Endodermal cell (in vitro differentiated cells): ENCODE measurements at regions not wholly inside any gene's neighbourhood (a gene's known extent, or its start where the extent isn't known, plus 50 kb on each side); places are given as distances from the start of the nearest gene placed in this dataset.

ENCODE experiments used
- DNase-seq: peaks from one replicate; pipeline ENCODE4 v3.0.0-alpha.2; 2017
- H3K27ac ChIP-seq: 2 replicates; pipeline ENCODE4 v1.5.1; 2013; ENCODE audit warnings: mild to moderate bottlenecking, low read depth, low read length, moderate library complexity
- H3K27me3 ChIP-seq: 2 replicates; pipeline ENCODE4 v1.6.1; 2013; ENCODE audit warnings: mild to moderate bottlenecking, low read length, moderate library complexity; ENCODE audit not compliant: insufficient read depth, control insufficient read depth, poor library complexity, severe bottlenecking
- H3K36me3 ChIP-seq: 2 replicates; pipeline ENCODE4 v1.7.0; 2013; ENCODE audit warnings: mild to moderate bottlenecking, low read length, moderate library complexity; ENCODE audit not compliant: control insufficient read depth, insufficient read depth
- H3K4me1 ChIP-seq: one replicate; pipeline ENCODE4 v1.7.0; 2013; ENCODE audit warnings: low read length; ENCODE audit not compliant: control insufficient read depth, insufficient read depth
- H3K4me3 ChIP-seq: 2 replicates; pipeline ENCODE4 v1.5.1; 2013; ENCODE audit warnings: mild to moderate bottlenecking, low read length, moderate library complexity
- H3K9ac ChIP-seq: 2 replicates; pipeline ENCODE4 v1.6.1; 2013; ENCODE audit warnings: mild to moderate bottlenecking, low read length, moderate library complexity; ENCODE audit not compliant: poor library complexity, severe bottlenecking; ENCODE audit errors: extremely low read depth
- H3K9me3 ChIP-seq: 2 replicates; pipeline ENCODE4 v1.6.1; 2013; ENCODE audit warnings: mild to moderate bottlenecking, low read length, moderate library complexity; ENCODE audit not compliant: control insufficient read depth
- H3K27ac Mint-ChIP-seq: 2 replicates; pipeline ENCODE4 v1.8.0; 2020; ENCODE audit warnings: mixed read lengths
- H3K27me3 Mint-ChIP-seq: 2 replicates; pipeline ENCODE4 v1.8.0; 2021; ENCODE audit warnings: mild to moderate bottlenecking, mixed read lengths; ENCODE audit not compliant: insufficient read depth
- H3K36me3 Mint-ChIP-seq: 2 replicates; pipeline ENCODE4 v1.8.0; 2020; ENCODE audit warnings: low read depth, mixed read lengths
- H3K4me1 Mint-ChIP-seq: 2 replicates; pipeline ENCODE4 v1.8.0; 2020; ENCODE audit warnings: mixed read lengths
- H3K4me3 Mint-ChIP-seq: 2 replicates; pipeline ENCODE4 v1.8.0; 2020; ENCODE audit warnings: mild to moderate bottlenecking, moderate library complexity, mixed read lengths
- H3K9me3 Mint-ChIP-seq: 2 replicates; pipeline ENCODE4 v1.8.0; 2020; ENCODE audit warnings: mild to moderate bottlenecking, mixed read lengths
- CTCF ChIP-seq: fragments of 200-600 bp; sonication (generic); conservative IDR thresholded peaks from 2 replicates; pipeline ENCODE4 v1.5.0; 2021; ENCODE audit warnings: antibody characterized with exemption, mild to moderate bottlenecking
- WGBS, 2 experiments: methylation state at CpG; one replicate each; pipeline versions ENCODE4 v1.1.5 to v1.1.7; 2013; ENCODE audit warnings: missing lambda C conversion rate in 2 of 2, mixed read lengths in 1 of 2; ENCODE audit not compliant: insufficient coverage in 1 of 2, insufficient read length in 1 of 2; 5-methylcytosine and 5-hydroxymethylcytosine counted together

GRCh38 chr10:93221171-93221496 lies 147.4 kb downstream of the CYP26A1 start:
- Histone ChIP-seq H3K36me3 (no peaks in the 10 kb centered on the region), H3K4me1 (no peaks in the 10 kb centered on the region), H3K9ac (no peak overlapping the region), H3K4me3 (no peak overlapping the region), H3K27ac (no peak overlapping the region), H3K9me3 (peaks cover 10% of the 10 kb centered on the region), H3K27me3 (no peaks in the 10 kb centered on the region)
- no peak overlapping the region for H3K4me3 Mint-ChIP-seq
- no peak for TF ChIP-seq CTCF
- no peak overlapping the region for H3K27ac Mint-ChIP-seq
- WGBS, 2 experiments: 96 to 100% methylated on average over 2 to 18 of the region's 18 CpGs
- H3K27me3 Mint-ChIP-seq: no peaks in the 10 kb centered on the region
- DNase-seq: no peak
- H3K9me3 Mint-ChIP-seq: peaks cover 18% of the 10 kb centered on the region
- H3K36me3 Mint-ChIP-seq: peaks cover 13% of the 10 kb centered on the region
- H3K4me1 Mint-ChIP-seq: peaks cover 29% of the 10 kb centered on the region

DNA sequence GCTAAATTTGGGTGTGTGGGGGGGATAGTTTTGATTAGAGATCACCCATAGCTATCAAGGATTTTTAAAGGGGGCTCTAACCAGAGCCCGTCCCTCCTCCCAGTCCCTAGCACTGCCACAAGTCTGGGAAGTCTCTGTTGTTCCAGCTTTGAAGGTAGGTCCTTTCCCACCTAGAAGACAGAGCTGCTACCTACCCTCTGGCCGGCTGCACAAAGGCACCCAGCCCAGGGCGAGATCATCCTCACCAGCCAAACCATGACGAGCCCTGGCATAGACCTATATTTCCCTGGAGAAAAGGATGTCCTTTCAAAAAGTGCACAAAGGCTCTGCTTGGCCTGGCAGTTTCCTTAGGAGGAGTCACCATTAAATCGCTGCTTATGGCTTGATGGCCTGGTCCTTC lies 147.8 kb downstream of the CYP26A1 start:
- WGBS, 2 experiments: 96 to 100% methylated on average over 2 to 5 of the region's 5 CpGs
- no peak overlapping the region for H3K9ac ChIP-seq
- Mint-ChIP-seq H3K9me3 (peaks cover 20% of the 10 kb centered on the region), H3K27me3 (no peaks in the 10 kb centered on the region), H3K4me1 (peaks cover 29% of the 10 kb centered on the region), H3K36me3 (peaks cover 13% of the 10 kb centered on the region), H3K4me3 (no peak overlapping the region), H3K27ac (no peak overlapping the region)
- no peak overlapping the region for H3K27ac ChIP-seq
- DNase-seq: no peak
- H3K4me1 ChIP-seq: no peaks in the 10 kb centered on the region
- H3K36me3 ChIP-seq: no peaks in the 10 kb centered on the region
- no peak overlapping the region for H3K4me3 ChIP-seq
- H3K27me3 ChIP-seq: no peaks in the 10 kb centered on the region
- TF ChIP-seq CTCF: no peak
- H3K9me3 ChIP-seq: peaks cover 10% of the 10 kb centered on the region

GRCh38 chr10:93222211-93222754 lies 148.6 kb downstream of the CYP26A1 start:
- Histone ChIP-seq H3K4me3 (no peak overlapping the region), H3K4me1 (no peaks in the 10 kb centered on the region), H3K9ac (no peak overlapping the region), H3K36me3 (no peaks in the 10 kb centered on the region), H3K9me3 (peaks cover 10% of the 10 kb centered on the region), H3K27me3 (no peaks in the 10 kb centered on the region), H3K27ac (no peak overlapping the region)
- Mint-ChIP-seq H3K36me3 (peaks cover 13% of the 10 kb centered on the region), H3K27ac (no peak overlapping the region), H3K4me3 (no peak overlapping the region), H3K4me1 (peaks cover 29% of the 10 kb centered on the region), H3K27me3 (no peaks in the 10 kb centered on the region), H3K9me3 (peaks cover 20% of the 10 kb centered on the region)
- DNase-seq: no peak
- no peak for TF ChIP-seq CTCF
- WGBS, 2 experiments: 80 to 92% methylated on average over 1 of the region's 1 CpG
